A673 (cell line): ENCODE measurements at regions not wholly inside any gene's neighbourhood (a gene's known extent, or its start where the extent isn't known, plus 50 kb on each side); places are given as distances from the start of the nearest gene placed in this dataset.

Source experiments
- CTCF ChIP-seq: fragments of 300-800, 200-600 bp; sonication (generic); conservative IDR thresholded peaks from 2 replicates; pipeline ENCODE4 v1.5.1; 2017; ENCODE audit warnings: low read depth, mild to moderate bottlenecking, antibody characterized with exemption, low read length, moderate library complexity, mixed read lengths
- EZH2 ChIP-seq: fragments of 200-600 bp; sonication (generic); IDR thresholded peaks from 2 replicates; pipeline ENCODE4 v1.6.1; 2017; ENCODE audit warnings: borderline replicate concordance, low read depth, mild to moderate bottlenecking, mixed read lengths, antibody characterized with exemption, low read length; ENCODE audit not compliant: poor library complexity, severe bottlenecking

- TF ChIP-seq CTCF (no peak), EZH2 (no peak)
Measured at GRCh38 chr3:34449305-34449704, 650.9 kb downstream of the PDCD6IP start.
